Coronary artery (tissue), 2 donors: ENCODE measurements at regions not wholly inside any gene's neighbourhood (a gene's known extent, or its start where the extent isn't known, plus 50 kb on each side); places are given as distances from the start of the nearest gene placed in this dataset.
"Not testable (repeated sequence)": the region's sequence is repeated elsewhere in the genome, so short reads cannot be mapped to it uniquely, and the experiment has no call there.

Experiments
- DNase-seq: peaks from one replicate; pipeline ENCODE4 v3.0.0-alpha.2; 2017; ENCODE audit warnings: low spot score
- H3K27ac ChIP-seq, 2 donors: fragments of 200-600 bp; sonication (generic); one replicate each; pipeline ENCODE4 v1.5.1; 2016 to 2019
- H3K4me3 ChIP-seq: fragments of 200-600 bp; sonication (generic); 2 replicates; pipeline ENCODE4 v1.5.1; 2016; ENCODE audit warnings: mild to moderate bottlenecking, moderate library complexity
- TF ChIP-seq, protein P1 (sequence below): fragments of 200-600 bp; sonication (generic); IDR thresholded peaks from one replicate; pipeline ENCODE4 v1.5.1; 2019; ENCODE audit warnings: antibody characterized with exemption

- TF ChIP-seq, protein P1, sequence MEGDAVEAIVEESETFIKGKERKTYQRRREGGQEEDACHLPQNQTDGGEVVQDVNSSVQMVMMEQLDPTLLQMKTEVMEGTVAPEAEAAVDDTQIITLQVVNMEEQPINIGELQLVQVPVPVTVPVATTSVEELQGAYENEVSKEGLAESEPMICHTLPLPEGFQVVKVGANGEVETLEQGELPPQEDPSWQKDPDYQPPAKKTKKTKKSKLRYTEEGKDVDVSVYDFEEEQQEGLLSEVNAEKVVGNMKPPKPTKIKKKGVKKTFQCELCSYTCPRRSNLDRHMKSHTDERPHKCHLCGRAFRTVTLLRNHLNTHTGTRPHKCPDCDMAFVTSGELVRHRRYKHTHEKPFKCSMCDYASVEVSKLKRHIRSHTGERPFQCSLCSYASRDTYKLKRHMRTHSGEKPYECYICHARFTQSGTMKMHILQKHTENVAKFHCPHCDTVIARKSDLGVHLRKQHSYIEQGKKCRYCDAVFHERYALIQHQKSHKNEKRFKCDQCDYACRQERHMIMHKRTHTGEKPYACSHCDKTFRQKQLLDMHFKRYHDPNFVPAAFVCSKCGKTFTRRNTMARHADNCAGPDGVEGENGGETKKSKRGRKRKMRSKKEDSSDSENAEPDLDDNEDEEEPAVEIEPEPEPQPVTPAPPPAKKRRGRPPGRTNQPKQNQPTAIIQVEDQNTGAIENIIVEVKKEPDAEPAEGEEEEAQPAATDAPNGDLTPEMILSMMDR = no peak
- no peak for DNase-seq
- Histone ChIP-seq H3K4me3 (no peak overlapping the region), H3K27ac (no peak overlapping the region)
Measured at GRCh38 chr11:109061394-109061793, 360.6 kb upstream of the C11orf87 start.

DNA sequence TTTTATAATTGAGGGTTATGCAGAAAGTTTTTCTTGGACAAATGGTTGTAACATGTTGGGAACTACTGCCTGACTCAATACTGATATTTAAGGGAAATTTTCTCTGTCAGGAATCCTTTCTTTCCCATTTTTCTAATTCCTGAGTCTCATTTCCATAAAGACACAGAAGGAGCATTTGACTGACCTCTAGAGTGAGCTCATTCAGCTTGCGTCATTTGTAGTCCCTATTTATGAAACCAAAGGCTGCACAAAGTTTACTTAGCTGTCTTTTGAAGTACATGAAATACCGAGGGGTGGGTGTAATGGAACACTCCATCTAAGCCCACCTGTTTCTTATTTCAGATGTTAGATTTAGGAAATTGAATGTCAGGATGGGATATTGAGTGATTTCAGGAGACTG, 359.5 kb upstream of the C11orf87 start:
- no peak for DNase-seq
- TF ChIP-seq, protein P1 = no peak

DNA sequence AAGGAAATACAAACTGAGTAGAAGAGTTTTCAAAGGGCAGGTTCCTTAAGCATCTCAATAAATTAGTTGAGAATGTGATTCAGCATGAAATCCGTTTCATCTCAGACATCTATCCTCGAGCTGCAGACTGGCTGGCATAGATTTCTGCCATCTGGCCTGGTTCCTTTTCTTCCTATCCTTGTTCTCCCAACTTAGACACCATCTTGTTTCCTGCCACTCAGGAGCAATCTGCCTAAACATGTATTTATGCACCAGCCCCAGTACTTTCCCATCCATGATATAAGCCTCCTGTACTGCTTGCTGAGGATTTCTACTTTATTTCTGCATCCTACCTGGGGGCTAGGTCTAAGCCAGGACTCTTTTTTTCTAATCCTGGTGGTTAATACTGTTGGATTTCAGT, 359.1 kb upstream of the C11orf87 start:
- no peak overlapping the region for H3K27ac ChIP-seq
- no peak for DNase-seq
- no peak overlapping the region for H3K4me3 ChIP-seq
- TF ChIP-seq, protein P1 = no peak

More for the DNA sequence above, 359.5 kb upstream of the C11orf87 start:
- Histone ChIP-seq H3K4me3 (no peak overlapping the region), H3K27ac (no peak overlapping the region)

DNA sequence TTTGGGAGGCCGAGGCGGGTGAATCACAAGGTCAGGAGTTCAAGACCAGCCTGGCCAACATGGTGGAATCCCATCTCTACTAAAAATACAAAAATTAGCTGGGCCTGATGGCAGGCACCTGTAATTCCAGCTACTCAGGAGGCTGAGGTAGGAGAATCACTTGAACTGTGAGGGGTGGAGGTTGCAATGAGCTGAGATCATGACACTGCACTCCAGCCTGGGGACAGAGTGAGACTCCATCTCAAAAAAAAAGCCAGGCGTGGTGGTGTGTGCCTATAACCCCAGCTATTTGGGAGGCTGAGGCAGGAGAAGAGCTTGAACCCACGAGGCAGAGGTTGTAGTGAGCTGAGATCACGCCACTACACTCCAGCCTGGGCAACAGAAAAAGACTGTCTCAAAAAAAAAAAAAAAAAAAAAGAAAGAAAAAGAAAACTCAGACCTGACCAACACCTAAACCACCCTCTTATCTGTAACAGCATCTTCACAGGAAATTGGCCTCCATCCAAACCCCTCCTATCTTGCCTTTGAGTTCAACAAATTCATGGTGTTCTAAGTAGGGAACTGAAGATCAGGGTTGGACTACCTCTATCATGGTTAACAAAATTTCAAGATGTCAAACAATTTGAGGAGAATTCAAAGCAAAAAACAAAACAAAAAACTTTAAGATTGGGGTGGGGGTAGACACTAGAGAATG, 357.2 kb upstream of the C11orf87 start:
- H3K4me3 ChIP-seq, H3K27ac ChIP-seq, DNase-seq: not testable (repeated sequence)

DNA sequence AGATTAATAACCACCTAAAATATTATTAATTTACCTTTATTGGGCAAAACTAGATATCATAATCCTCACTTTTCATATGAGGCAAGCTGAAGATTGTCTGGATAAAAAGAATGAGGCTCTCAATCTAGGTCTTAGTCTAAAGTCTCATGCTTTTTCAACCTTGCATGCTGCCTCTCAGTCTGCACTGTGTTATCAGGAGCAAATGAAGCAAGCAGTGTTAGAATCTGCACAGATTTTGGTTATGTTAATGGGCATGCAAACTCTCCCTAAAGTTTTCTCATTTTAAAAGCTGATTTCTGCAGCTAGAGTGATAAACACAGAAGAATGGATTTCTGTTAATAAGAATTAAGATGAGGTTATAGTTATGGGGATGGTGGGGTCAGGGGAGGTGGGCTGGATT, 350.7 kb upstream of the C11orf87 start:
- no peak overlapping the region for H3K27ac ChIP-seq
- no peak overlapping the region for H3K4me3 ChIP-seq
- DNase-seq = no peak
- TF ChIP-seq, protein P1 = no peak

- no peak for DNase-seq
- no peak overlapping the region for H3K27ac ChIP-seq
- H3K4me3 ChIP-seq = no peak overlapping the region
- TF ChIP-seq, protein P1 = no peak
Measured at GRCh38 chr11:109071712-109072524, 350.1 kb upstream of the C11orf87 start.

GRCh38 chr11:109073032-109073822, 348.8 kb upstream of the C11orf87 start:
- H3K27ac ChIP-seq = no peak overlapping the region
- no peak for DNase-seq
- H3K4me3 ChIP-seq = no peak overlapping the region
- TF ChIP-seq, protein P1 = no peak
